Neural cell (in vitro differentiated cells): ENCODE measurements at regions not wholly inside any gene's neighbourhood (a gene's known extent, or its start where the extent isn't known, plus 50 kb on each side); places are given as distances from the start of the nearest gene placed in this dataset.

Source experiments
- H2AFZ ChIP-seq: fragments of 200-600, 300-800 bp; sonication (generic), shearing (Covaris generic); 2 replicates; pipeline ENCODE4 v1.6.0; 2014; ENCODE audit warnings: low read depth, mild to moderate bottlenecking, antibody characterized with exemption, low read length, moderate library complexity
- H3F3A ChIP-seq: fragments of 200-600 bp; shearing (Covaris generic); 2 replicates; pipeline ENCODE4 v1.6.1; 2016; ENCODE audit warnings: mild to moderate bottlenecking, moderate library complexity, mixed read lengths, antibody characterized with exemption, low read length; ENCODE audit not compliant: insufficient read depth, poor library complexity, severe bottlenecking
- H3K27ac ChIP-seq: fragments of 200-600, 300-800 bp; sonication (generic), shearing (Covaris generic); 2 replicates; pipeline ENCODE4 v1.5.1; 2014; ENCODE audit warnings: mild to moderate bottlenecking, low read length, moderate library complexity
- H3K27me3 ChIP-seq: fragments of 300-800, 200-600 bp; sonication (generic), shearing (Covaris generic); 2 replicates; pipeline ENCODE4 v1.6.0; 2014; ENCODE audit warnings: mild to moderate bottlenecking, low read depth, low read length, moderate library complexity; ENCODE audit not compliant: insufficient read depth
- H3K36me3 ChIP-seq: fragments of 300-800, 200-600 bp; sonication (generic), shearing (Covaris generic); 2 replicates; pipeline ENCODE4 v1.5.1; 2014; ENCODE audit warnings: mild to moderate bottlenecking, antibody characterized with exemption, low read length, moderate library complexity; ENCODE audit not compliant: insufficient read depth
- H3K4me2 ChIP-seq: fragments of 300-800, 200-600 bp; sonication (generic), shearing (Covaris generic); 2 replicates; pipeline ENCODE4 v1.6.0; 2014; ENCODE audit warnings: mild to moderate bottlenecking, low read length
- H3K4me3 ChIP-seq: fragments of 300-800, 200-600 bp; sonication (generic), shearing (Covaris generic); 2 replicates; pipeline ENCODE4 v1.5.1; 2014; ENCODE audit warnings: mild to moderate bottlenecking, low read length, moderate library complexity
- H3K79me2 ChIP-seq: fragments of 200-600 bp; shearing (Covaris generic); replicated peaks from 2 replicates; pipeline ENCODE4 v1.6.0; 2014; ENCODE audit warnings: mild to moderate bottlenecking, low read length, moderate library complexity; ENCODE audit not compliant: insufficient read depth
- H3K9ac ChIP-seq: fragments of 300-800, 200-600 bp; sonication (generic), shearing (Covaris generic); 2 replicates; pipeline ENCODE4 v1.6.1; 2016; ENCODE audit warnings: mild to moderate bottlenecking, low read length, mixed read lengths
- H3K9me2 ChIP-seq: fragments of 200-600 bp; shearing (Covaris generic); 2 replicates; pipeline ENCODE4 v1.6.1; 2016; ENCODE audit warnings: mild to moderate bottlenecking, low read length, mixed read lengths; ENCODE audit not compliant: insufficient read depth
- H3K9me3 ChIP-seq: fragments of 200-600, 300-800 bp; sonication (generic), shearing (Covaris generic); 2 replicates; pipeline ENCODE4 v1.6.1; 2016; ENCODE audit warnings: mild to moderate bottlenecking, mixed run types, low read length, moderate library complexity, mixed read lengths
- H4K20me1 ChIP-seq: fragments of 200-600 bp; shearing (Covaris generic); 2 replicates; pipeline ENCODE4 v1.6.1; 2016; ENCODE audit warnings: mild to moderate bottlenecking, mixed run types; ENCODE audit not compliant: insufficient read depth
- CTCF ChIP-seq: fragments of 450-650 bp; IDR thresholded peaks from 2 replicates; pipeline ENCODE4 v1.5.1; 2014; ENCODE audit warnings: antibody characterized with exemption, mild to moderate bottlenecking, moderate library complexity; ENCODE audit not compliant: poor library complexity, severe bottlenecking
- EP300 ChIP-seq: fragments of 450-650 bp; conservative IDR thresholded peaks from 2 replicates; pipeline ENCODE4 v1.6.1; 2014; ENCODE audit warnings: antibody characterized with exemption, mild to moderate bottlenecking, moderate library complexity; ENCODE audit not compliant: poor library complexity, severe bottlenecking
- EZH2 ChIP-seq: fragments of 200-600, 300-800 bp; shearing (Covaris generic), sonication (generic); IDR thresholded peaks from 2 replicates; pipeline ENCODE4 v1.6.1; 2014; ENCODE audit warnings: antibody characterized with exemption, low read length, borderline replicate concordance, mild to moderate bottlenecking; ENCODE audit not compliant: insufficient read depth, poor library complexity, severe bottlenecking
- MXI1 ChIP-seq: fragments of 450-650 bp; conservative IDR thresholded peaks from 2 replicates; pipeline ENCODE4 v1.6.1; 2014; ENCODE audit warnings: antibody characterized with exemption, mild to moderate bottlenecking; ENCODE audit not compliant: poor library complexity, severe bottlenecking
- POLR2AphosphoS5 ChIP-seq: IDR thresholded peaks from 2 replicates; pipeline ENCODE4 v1.6.1; 2012
- RAD21 ChIP-seq: fragments of 450-650 bp; conservative IDR thresholded peaks from 2 replicates; pipeline ENCODE4 v1.6.1; 2014; ENCODE audit warnings: antibody characterized with exemption, mild to moderate bottlenecking, moderate library complexity
- REST ChIP-seq: IDR thresholded peaks from 2 replicates; pipeline ENCODE4 v1.6.1; 2012; ENCODE audit warnings: borderline replicate concordance
- SMC3 ChIP-seq: fragments of 450-650 bp; conservative IDR thresholded peaks from 2 replicates; pipeline ENCODE4 v1.6.1; 2014; ENCODE audit warnings: antibody characterized with exemption, mild to moderate bottlenecking, moderate library complexity; ENCODE audit not compliant: poor library complexity
- TAF1 ChIP-seq: IDR thresholded peaks from 2 replicates; pipeline ENCODE4 v1.6.1; 2012; ENCODE audit warnings: low read depth

- H3K9me2 ChIP-seq, result no peaks in the 10 kb centered on the region
- no peak overlapping the region for H3K9ac ChIP-seq
- no peak overlapping the region for H2AFZ ChIP-seq
- H3K4me3 ChIP-seq, result no peak overlapping the region
- H3K9me3 ChIP-seq, result no peaks in the 10 kb centered on the region
- no peak overlapping the region for H3K4me2 ChIP-seq
- no peaks in the 10 kb centered on the region for H3K36me3 ChIP-seq
- H4K20me1 ChIP-seq, result no peaks in the 10 kb centered on the region
- no peak overlapping the region for H3K27ac ChIP-seq
- H3K27me3 ChIP-seq, result no peaks in the 10 kb centered on the region
- no peaks in the 10 kb centered on the region for H3K79me2 ChIP-seq
- H3F3A ChIP-seq, result no peaks in the 10 kb centered on the region
- no peak for TF ChIP-seq MXI1
- TF ChIP-seq POLR2AphosphoS5, result no peak
- TF ChIP-seq RAD21, result no peak
- TF ChIP-seq EP300, result no peak
- no peak for TF ChIP-seq EZH2
- TF ChIP-seq SMC3, result no peak
- TF ChIP-seq CTCF, result no peak
- TF ChIP-seq TAF1, result no peak
- TF ChIP-seq REST, result no peak
These were observed 625.6 kb downstream of the TMEM114 start for GRCh38 chr16:7964744-7965143.

GRCh38 chr16:7964167-7964566, 626.1 kb downstream of the TMEM114 start:
- no peaks in the 10 kb centered on the region for H3K9me2 ChIP-seq
- TF ChIP-seq REST (no peak), POLR2AphosphoS5 (no peak), TAF1 (no peak), EP300 (no peak), RAD21 (no peak), CTCF (no peak), EZH2 (no peak), MXI1 (no peak), SMC3 (no peak)
- no peak overlapping the region for H3K4me2 ChIP-seq
- no peaks in the 10 kb centered on the region for H3K36me3 ChIP-seq
- no peaks in the 10 kb centered on the region for H4K20me1 ChIP-seq
- no peaks in the 10 kb centered on the region for H3K9me3 ChIP-seq
- no peaks in the 10 kb centered on the region for H3F3A ChIP-seq
- no peak overlapping the region for H3K27ac ChIP-seq
- H3K4me3 ChIP-seq, result no peak overlapping the region
- no peak overlapping the region for H2AFZ ChIP-seq
- H3K9ac ChIP-seq, result no peak overlapping the region
- H3K79me2 ChIP-seq, result no peaks in the 10 kb centered on the region
- no peaks in the 10 kb centered on the region for H3K27me3 ChIP-seq
